B cell (primary cell): ENCODE measurements at regions not wholly inside any gene's neighbourhood (a gene's known extent, or its start where the extent isn't known, plus 50 kb on each side); places are given as distances from the start of the nearest gene placed in this dataset.

Experiments used
- CTCF ChIP-seq: fragments of 200-600 bp; IDR thresholded peaks from one replicate; pipeline ENCODE4 v1.8.0; 2022; ENCODE audit warnings: antibody characterized with exemption, mild to moderate bottlenecking
- EZH2 ChIP-seq: IDR thresholded peaks from 2 replicates; pipeline ENCODE4 v1.6.1; 2012; ENCODE audit warnings: borderline replicate concordance, low read depth, mild to moderate bottlenecking, moderate library complexity, low read length; ENCODE audit not compliant: insufficient read depth, poor library complexity, severe bottlenecking

GRCh38 chr2:128510701-128511397 is 192.2 kb upstream of the HS6ST1 start:
- no peak for TF ChIP-seq EZH2
- TF ChIP-seq CTCF = no peak
